ENCODE measurements at regions not wholly inside any gene's neighbourhood (a gene's known extent, or its start where the extent isn't known, plus 50 kb on each side); places are given as distances from the start of the nearest gene placed in this dataset.

- Mint-ChIP-seq H3K4me1 (ENCODE audit: low read depth) (no peaks in the 10 kb centered on the region), H3K36me3 (ENCODE audit: low read depth) (no peaks in the 10 kb centered on the region), H3K27ac (no peak overlapping the region), H3K9me3 (peaks cover 5% of the 10 kb centered on the region), H3K27me3 (no peaks in the 10 kb centered on the region), H3K4me3 (no peak overlapping the region)
- H3K4me1 ChIP-seq (ENCODE audit: insufficient read depth, low read length) = no peaks in the 10 kb centered on the region
- intact Hi-C loops (cut with DNase I, micrococcal nuclease) = no loop called here
- H3K27ac ChIP-seq (ENCODE audit: low read depth in 1 of 2, low read length in 2 of 2) = no peak overlapping the region
- ChIA-PET POLR2A (no interaction called here), CTCF (no interaction called here)
- H3K36me3 ChIP-seq (ENCODE audit: insufficient read depth, low read length) = no peaks in the 10 kb centered on the region
- ATAC-seq (ENCODE audit: poor library complexity) = no peak
- peaks cover 2 to 8% of the 10 kb centered on the region in 2 experiments for H3K9me3 ChIP-seq (ENCODE audit: control insufficient read depth in 1 of 2, insufficient read depth in 1 of 2, low read length in 2 of 2)
- no peaks in the 10 kb centered on the region for H3K27me3 ChIP-seq (ENCODE audit: control insufficient read depth in 1 of 2, insufficient read depth in 2 of 2, low read length in 2 of 2)
- TF ChIP-seq CTCF (IDR thresholded peaks at IDR 0.05) = no peak
- no peak for DNase-seq
- H3K4me3 ChIP-seq (ENCODE audit: low read length) = no peak overlapping the region
These were observed 66.7 kb upstream of the FAM136A start for GRCh38 chr2:70368545-70368944.

- TF ChIP-seq CTCF (IDR thresholded peaks at IDR 0.05) = no peak
- ATAC-seq (ENCODE audit: poor library complexity) (no peak), DNase-seq (no peak)
- H3K36me3 Mint-ChIP-seq (ENCODE audit: low read depth) = no peaks in the 10 kb centered on the region
- no peaks in the 10 kb centered on the region for H3K4me1 ChIP-seq (ENCODE audit: insufficient read depth, low read length)
- intact Hi-C loops (cut with DNase I, micrococcal nuclease) = no loop called here
- no peak overlapping the region for H3K4me3 ChIP-seq (ENCODE audit: low read length)
- H3K36me3 ChIP-seq (ENCODE audit: insufficient read depth, low read length) = no peaks in the 10 kb centered on the region
- no peaks in the 10 kb centered on the region for H3K27me3 ChIP-seq (ENCODE audit: control insufficient read depth in 1 of 2, insufficient read depth in 2 of 2, low read length in 2 of 2)
- H3K4me1 Mint-ChIP-seq (ENCODE audit: low read depth) = no peaks in the 10 kb centered on the region
- peaks cover 3% of the 10 kb centered on the region for H3K9me3 Mint-ChIP-seq
- H3K9me3 ChIP-seq (ENCODE audit: control insufficient read depth in 1 of 2, insufficient read depth in 1 of 2, low read length in 2 of 2) = peaks cover 0 to 6% of the 10 kb centered on the region in 2 experiments
- no peak overlapping the region for H3K27ac Mint-ChIP-seq
- CTCF ChIA-PET = no interaction called here
- POLR2A ChIA-PET = no interaction called here
- H3K27me3 Mint-ChIP-seq = no peaks in the 10 kb centered on the region
- no peak overlapping the region for H3K4me3 Mint-ChIP-seq
- H3K27ac ChIP-seq (ENCODE audit: low read depth in 1 of 2, low read length in 2 of 2) = no peak overlapping the region
These were observed 66.0 kb upstream of the FAM136A start for GRCh38 chr2:70367722-70368323.

GRCh38 chr2:70362661-70363060, 60.8 kb upstream of the FAM136A start:
- H3K36me3 ChIP-seq (ENCODE audit: insufficient read depth, low read length) = no peaks in the 10 kb centered on the region
- no peak overlapping the region for H3K27ac Mint-ChIP-seq
- ChIA-PET CTCF (no interaction called here), POLR2A (no interaction called here)
- H3K27ac ChIP-seq (ENCODE audit: low read depth in 1 of 2, low read length in 2 of 2) = no peak overlapping the region
- no peaks in the 10 kb centered on the region for H3K4me1 ChIP-seq (ENCODE audit: insufficient read depth, low read length)
- H3K4me3 ChIP-seq (ENCODE audit: low read length) = no peak overlapping the region
- ATAC-seq (ENCODE audit: poor library complexity) (no peak), DNase-seq (no peak)
- H3K4me1 Mint-ChIP-seq (ENCODE audit: low read depth) = no peaks in the 10 kb centered on the region
- H3K36me3 Mint-ChIP-seq (ENCODE audit: low read depth) = no peaks in the 10 kb centered on the region
- H3K4me3 Mint-ChIP-seq = no peak overlapping the region
- H3K27me3 ChIP-seq (ENCODE audit: control insufficient read depth in 1 of 2, insufficient read depth in 2 of 2, low read length in 2 of 2) = no peaks in the 10 kb centered on the region
- no peaks in the 10 kb centered on the region for H3K9me3 Mint-ChIP-seq
- no peak for TF ChIP-seq CTCF (IDR thresholded peaks at IDR 0.05)
- H3K9me3 ChIP-seq (ENCODE audit: control insufficient read depth in 1 of 2, insufficient read depth in 1 of 2, low read length in 2 of 2) = no peaks in the 10 kb centered on the region
- intact Hi-C loops (cut with DNase I, micrococcal nuclease) = no loop called here
- no peaks in the 10 kb centered on the region for H3K27me3 Mint-ChIP-seq
